ENCODE measurements at regions not wholly inside any gene's neighbourhood (a gene's known extent, or its start where the extent isn't known, plus 50 kb on each side); places are given as distances from the start of the nearest gene placed in this dataset.

- ATAC-seq (no peak), DNase-seq (no peak)
- intact Hi-C loops (cut with DNase I) = no loop called here
These were observed 807.2 kb upstream of the NDST4 start for GRCh38 chr4:115920637-115921036.

- ATAC-seq (no peak), DNase-seq (no peak)
- intact Hi-C loops (cut with DNase I) = no loop called here
These were observed 804.7 kb upstream of the NDST4 start for GRCh38 chr4:115918149-115918548.

- DNase-seq (no peak), ATAC-seq (no peak)
- intact Hi-C loops (cut with DNase I) = no loop called here
These were observed 793.0 kb upstream of the NDST4 start for GRCh38 chr4:115906428-115906827.

GRCh38 chr4:115883847-115884246 is 770.4 kb upstream of the NDST4 start:
- ATAC-seq (no peak), DNase-seq (no peak)
- intact Hi-C loops (cut with DNase I) = no loop called here

- intact Hi-C loops (cut with DNase I) = no loop called here
- ATAC-seq (no peak), DNase-seq (no peak)
These were observed 769.8 kb upstream of the NDST4 start for GRCh38 chr4:115883231-115883630.

- no peak for DNase-seq
- no peak for ATAC-seq
- intact Hi-C loops (cut with DNase I) = no loop called here
These were observed 759.6 kb upstream of the NDST4 start for GRCh38 chr4:115873048-115873447.

- DNase-seq = no peak
- intact Hi-C loops (cut with DNase I) = no loop called here
- ATAC-seq = no peak
These were observed 758.2 kb upstream of the NDST4 start for GRCh38 chr4:115871596-115871995.

- intact Hi-C loops (cut with DNase I) = no loop called here
- DNase-seq (no peak), ATAC-seq (no peak)
These were observed 753.0 kb upstream of the NDST4 start for GRCh38 chr4:115866364-115866896.

- no peak for ATAC-seq
- intact Hi-C loops (cut with DNase I) = no loop called here
- DNase-seq = no peak
These were observed 752.3 kb upstream of the NDST4 start for GRCh38 chr4:115865736-115866135.

GRCh38 chr4:115852767-115853091 is 739.3 kb upstream of the NDST4 start:
- DNase-seq (no peak), ATAC-seq (no peak)
- intact Hi-C loops (cut with DNase I) = no loop called here

- DNase-seq (no peak), ATAC-seq (no peak)
- intact Hi-C loops (cut with DNase I) = no loop called here
These were observed 738.7 kb upstream of the NDST4 start for GRCh38 chr4:115851918-115852766.

GRCh38 chr4:115850799-115851509 is 737.5 kb upstream of the NDST4 start:
- intact Hi-C loops (cut with DNase I) = no loop called here
- ATAC-seq (no peak), DNase-seq (no peak)

GRCh38 chr4:115844180-115844579 is 730.8 kb upstream of the NDST4 start:
- intact Hi-C loops (cut with DNase I) = no loop called here
- DNase-seq (no peak), ATAC-seq (no peak)

- DNase-seq = no peak
- no peak for ATAC-seq
- intact Hi-C loops (cut with DNase I) = no loop called here
These were observed 728.5 kb upstream of the NDST4 start for GRCh38 chr4:115841871-115842270.

- no peak for ATAC-seq
- intact Hi-C loops (cut with DNase I) = no loop called here
These were observed 721.0 kb upstream of the NDST4 start for GRCh38 chr4:115834441-115834840.

GRCh38 chr4:115824630-115825029 is 711.2 kb upstream of the NDST4 start:
- ATAC-seq (no peak), DNase-seq (no peak)
- intact Hi-C loops (cut with DNase I) = no loop called here

More at GRCh38 chr4:115834441-115834840, 721.0 kb upstream of the NDST4 start:
- DNase-seq = no peak

- intact Hi-C loops (cut with DNase I) = no loop called here
- DNase-seq = no peak
- ATAC-seq = no peak
These were observed 690.4 kb upstream of the NDST4 start for GRCh38 chr4:115803825-115804224.

GRCh38 chr4:115790812-115791211 is 677.4 kb upstream of the NDST4 start:
- ATAC-seq = no peak
- intact Hi-C loops (cut with DNase I) = no loop called here
- DNase-seq = no peak

GRCh38 chr4:115781528-115782146 is 668.2 kb upstream of the NDST4 start:
- ATAC-seq (no peak), DNase-seq (no peak)
- intact Hi-C loops (cut with DNase I) = no loop called here

- intact Hi-C loops (cut with DNase I) = no loop called here
- DNase-seq (no peak), ATAC-seq (no peak)
These were observed 667.4 kb upstream of the NDST4 start for GRCh38 chr4:115780835-115781234.
